ENCODE measurements at regions not wholly inside any gene's neighbourhood (a gene's known extent, or its start where the extent isn't known, plus 50 kb on each side); places are given as distances from the start of the nearest gene placed in this dataset.
A peak's percentile ranks its signal among the peaks of the same experiment; 100 is the strongest.

GRCh38 chr12:92007787-92008186 lies 137.9 kb downstream of the BTG1 start:
- DNase-seq (ENCODE audit: insufficient read length, low spot score), result no peak
- no peak for FAIRE-seq

DNA sequence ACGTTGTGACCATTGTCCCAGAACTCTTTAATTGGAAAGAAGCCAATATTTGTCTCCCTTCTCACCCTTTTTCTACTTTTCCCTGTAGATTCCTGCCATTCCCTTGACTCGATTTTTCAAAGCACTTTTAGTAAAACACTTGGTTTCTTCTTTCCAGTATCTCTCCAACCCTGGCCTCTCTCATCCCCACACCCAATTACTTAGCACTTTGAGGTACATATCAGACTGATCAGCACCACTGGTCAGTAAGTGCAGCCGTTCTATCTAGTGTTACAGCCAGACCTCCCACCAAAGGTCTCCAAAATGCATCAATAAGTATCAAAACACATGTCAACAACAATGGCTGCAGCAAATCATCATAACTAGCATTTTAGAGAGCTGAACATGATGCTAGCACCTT lies 141.9 kb downstream of the BTG1 start:
- no peak for DNase-seq (ENCODE audit: insufficient read length, low spot score)
- FAIRE-seq, result no peak

DNA sequence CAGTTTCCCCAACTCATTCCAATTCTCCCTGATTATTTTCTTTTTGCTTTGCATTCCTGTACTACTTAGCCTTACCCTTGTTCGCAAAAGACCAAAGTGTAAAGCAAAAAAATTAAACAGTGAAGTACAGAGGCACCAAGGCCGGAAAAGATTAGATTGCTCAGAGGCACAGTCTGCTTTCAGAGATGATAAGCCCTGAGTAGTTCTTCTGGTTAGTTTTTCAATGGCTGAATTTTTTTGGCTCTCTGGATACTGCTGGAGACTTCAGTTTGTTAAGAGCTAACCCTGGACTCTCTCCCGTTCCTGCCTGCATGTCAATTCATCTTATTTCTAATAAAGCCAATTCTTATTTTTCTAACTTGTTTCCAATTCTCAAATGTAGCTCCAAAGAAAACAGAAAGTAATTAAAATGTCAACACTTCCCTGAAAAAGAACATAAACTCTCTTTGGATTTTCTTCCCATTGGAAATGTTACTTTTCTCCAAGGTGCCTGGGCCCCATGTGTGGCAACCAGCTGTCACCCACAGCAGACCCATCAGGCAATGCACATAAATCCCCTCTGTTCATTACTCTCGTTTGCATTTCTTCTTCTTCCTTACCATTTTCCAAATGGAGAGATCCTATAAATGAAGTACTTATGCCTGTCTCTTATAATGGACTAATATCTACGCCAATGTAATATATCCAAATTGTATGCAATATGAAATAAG lies 142.8 kb downstream of the BTG1 start:
- FAIRE-seq, result no peak

GRCh38 chr12:92002195-92002649 lies 143.4 kb downstream of the BTG1 start:
- DNase-seq (ENCODE audit: insufficient read length, low spot score) (no peak), FAIRE-seq (no peak)

More for the DNA sequence above, 142.8 kb downstream of the BTG1 start:
- DNase-seq (ENCODE audit: insufficient read length, low spot score), result no peak

- FAIRE-seq, result no peak
- DNase-seq (ENCODE audit: insufficient read length, low spot score), result no peak
Observed at GRCh38 chr12:92000597-92000996, 145.0 kb downstream of the BTG1 start.

DNA sequence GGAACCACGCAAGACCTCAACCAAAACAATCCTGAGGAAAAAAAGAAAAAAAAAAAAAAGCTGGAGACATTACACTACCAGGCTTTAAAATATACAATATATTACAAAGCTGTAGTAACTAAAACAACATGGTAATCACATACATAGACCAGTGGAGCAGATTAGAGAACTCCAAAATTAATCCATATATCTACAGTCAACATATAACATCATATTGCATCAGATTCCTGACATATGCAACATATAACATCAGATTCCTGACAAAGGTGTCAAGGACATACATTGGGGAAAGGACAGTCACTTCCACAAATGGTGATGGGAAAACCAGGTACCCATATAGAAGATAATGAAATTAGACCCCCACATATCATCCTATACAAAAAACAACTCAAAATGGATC lies 145.8 kb downstream of the BTG1 start:
- FAIRE-seq, result peak; percentile 8
- DNase-seq (ENCODE audit: insufficient read length, low spot score), result no peak

GRCh38 chr12:91998316-91998715 lies 147.3 kb downstream of the BTG1 start:
- no peak for FAIRE-seq
- DNase-seq (ENCODE audit: insufficient read length, low spot score), result no peak

DNA sequence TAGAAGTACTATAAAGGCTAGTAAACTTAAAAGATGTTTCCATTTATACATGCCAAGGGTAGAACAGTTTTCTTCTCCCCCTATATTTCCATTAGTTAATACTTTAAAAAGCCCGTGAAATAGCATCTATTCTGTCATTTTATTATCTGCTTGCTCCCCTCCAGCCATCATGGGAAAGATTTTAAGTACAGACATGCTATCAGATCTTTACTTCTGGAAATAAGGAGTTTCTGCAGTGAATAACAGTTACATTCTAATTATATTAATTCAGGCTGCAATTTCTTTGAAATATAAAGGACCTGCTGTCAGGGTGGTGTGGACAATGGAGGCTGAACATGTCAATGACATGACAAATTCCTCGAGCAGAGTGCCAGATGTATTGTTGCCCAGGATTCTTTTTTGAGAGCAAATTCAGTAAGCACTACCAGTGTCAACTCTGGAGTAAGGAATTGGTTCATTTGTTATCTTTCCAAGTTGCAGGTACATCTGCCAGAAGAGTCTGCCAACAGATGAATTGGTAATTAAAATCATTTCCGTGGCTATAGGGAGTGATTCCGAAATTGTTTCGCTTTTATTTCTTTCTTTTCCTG lies 151.3 kb downstream of the BTG1 start:
- FAIRE-seq (no peak), DNase-seq (ENCODE audit: insufficient read length, low spot score) (no peak)

DNA sequence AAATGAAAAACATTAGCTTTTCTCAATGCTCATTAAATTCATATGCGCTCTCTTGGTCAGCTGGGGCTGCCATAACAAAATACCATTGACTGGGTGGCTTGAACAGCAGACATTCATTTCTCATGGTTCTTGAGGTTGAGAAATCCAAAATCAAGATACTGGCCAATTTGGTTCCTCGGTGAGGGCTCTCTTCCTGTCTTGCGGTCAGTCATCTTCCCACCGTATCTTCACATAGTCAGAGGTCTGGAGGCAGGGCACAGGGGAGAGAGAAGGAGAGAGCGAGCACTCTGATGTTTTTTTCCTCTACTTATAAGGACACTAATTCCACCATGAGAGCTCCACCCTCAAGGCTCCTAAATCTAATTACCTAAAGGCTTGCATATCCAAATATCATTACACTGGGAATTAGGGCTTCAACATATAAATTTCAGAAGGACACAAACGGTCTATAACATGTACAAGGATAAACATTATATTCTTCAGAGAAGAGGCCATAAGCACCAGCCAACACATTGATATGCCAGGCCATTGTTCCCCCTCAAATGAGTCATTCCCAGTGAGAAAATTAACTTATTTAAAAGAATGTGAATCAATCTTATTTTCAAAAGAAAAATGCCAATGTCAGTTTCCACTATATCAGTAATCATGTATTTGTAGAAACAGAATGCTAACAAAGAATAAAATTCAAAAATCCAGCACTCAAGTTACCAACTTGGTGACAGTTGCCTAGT lies 152.2 kb downstream of the BTG1 start:
- DNase-seq (ENCODE audit: insufficient read length, low spot score) (no peak), FAIRE-seq (no peak)

- no peak for FAIRE-seq
Observed at GRCh38 chr12:91991399-91992187, 154.1 kb downstream of the BTG1 start.

DNA sequence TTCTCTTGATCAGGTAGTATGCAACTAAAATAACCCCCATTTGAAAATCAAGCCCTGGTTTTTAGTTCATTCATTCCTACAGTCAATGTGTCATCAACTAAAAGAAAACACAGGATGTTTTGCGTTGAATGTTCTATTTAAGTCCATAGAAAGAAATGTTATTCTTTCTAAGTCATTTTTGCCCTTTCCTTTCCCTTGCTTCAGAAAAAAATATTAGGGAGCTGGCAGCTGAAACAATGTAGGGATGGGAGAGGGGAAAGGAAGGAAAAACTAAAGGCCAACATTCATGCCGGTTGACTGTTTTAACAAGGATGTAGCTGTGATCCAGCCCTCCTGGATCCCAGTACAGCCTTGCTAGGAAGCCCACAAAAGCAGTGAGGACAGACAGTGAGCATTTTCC lies 155.1 kb downstream of the BTG1 start:
- no peak for DNase-seq (ENCODE audit: insufficient read length, low spot score)
- FAIRE-seq, result no peak

More at GRCh38 chr12:91991399-91992187, 154.1 kb downstream of the BTG1 start:
- no peak for DNase-seq (ENCODE audit: insufficient read length, low spot score)

GRCh38 chr12:91989143-91989542 lies 156.5 kb downstream of the BTG1 start:
- no peak for FAIRE-seq
- no peak for DNase-seq (ENCODE audit: insufficient read length, low spot score)

DNA sequence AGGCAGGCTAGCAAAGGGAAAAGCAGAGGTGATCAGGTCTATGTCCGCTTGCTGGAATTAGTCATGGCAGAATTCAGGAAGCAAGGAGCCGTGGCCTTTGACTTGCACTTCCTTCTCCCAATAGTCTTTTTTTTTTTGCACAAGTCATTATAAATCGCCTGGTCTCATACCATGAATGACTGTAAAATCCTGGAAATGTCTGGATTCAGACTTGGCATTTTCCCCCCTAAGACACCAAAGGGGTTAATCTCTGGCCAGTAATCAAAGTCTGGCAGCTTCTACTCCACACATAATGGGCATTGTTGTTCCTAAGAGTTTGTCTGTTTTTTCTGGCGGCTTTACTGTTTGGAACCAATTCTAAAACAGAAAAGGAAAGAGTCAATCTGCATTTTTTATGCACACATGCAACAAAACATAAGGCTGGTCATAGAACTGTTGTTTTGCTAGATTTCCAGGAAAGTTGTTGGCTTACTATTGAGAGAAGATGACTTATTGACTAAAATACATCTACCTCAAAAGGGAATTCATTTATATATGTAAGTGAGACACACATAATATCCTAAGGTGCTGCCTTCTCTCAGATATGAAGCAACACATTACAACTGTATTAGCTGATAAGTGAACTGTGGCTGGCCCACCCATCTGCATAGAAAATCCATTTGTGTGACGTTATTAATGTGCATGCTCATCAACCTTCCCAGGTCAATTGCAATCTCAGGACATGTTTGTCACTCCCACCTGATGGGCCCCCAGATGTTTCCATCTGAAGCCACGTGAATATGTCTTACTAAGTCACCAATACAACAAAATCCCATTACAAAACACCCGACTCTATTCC lies 157.3 kb downstream of the BTG1 start:
- FAIRE-seq, result no peak

DNA sequence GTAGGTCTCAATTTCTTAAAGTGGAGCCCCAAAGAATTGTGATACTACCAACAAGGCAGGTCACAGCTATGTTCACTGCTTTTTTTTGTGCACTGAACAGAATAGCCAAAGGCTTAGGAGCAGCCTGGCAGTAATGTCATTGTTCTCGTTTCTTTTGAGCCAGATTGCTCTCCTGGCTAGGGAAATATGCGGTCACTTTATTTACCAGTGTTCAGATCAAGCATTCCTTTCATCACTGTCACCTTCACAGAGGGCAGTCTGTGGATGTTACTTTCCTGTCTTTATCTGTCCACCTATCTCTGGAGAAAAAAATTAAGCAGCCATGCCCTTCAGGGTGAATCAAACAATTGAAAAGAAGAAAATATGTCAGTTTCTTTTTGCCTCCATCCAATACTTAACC lies 159.6 kb downstream of the BTG1 start:
- FAIRE-seq (no peak), DNase-seq (ENCODE audit: insufficient read length, low spot score) (no peak)

More for the DNA sequence above, 157.3 kb downstream of the BTG1 start:
- DNase-seq (ENCODE audit: insufficient read length, low spot score), result no peak

- DNase-seq (ENCODE audit: insufficient read length, low spot score), result no peak
- no peak for FAIRE-seq
Observed at GRCh38 chr12:91985002-91985787, 160.5 kb downstream of the BTG1 start.

GRCh38 chr12:91984556-91984955 lies 161.1 kb downstream of the BTG1 start:
- FAIRE-seq (no peak), DNase-seq (ENCODE audit: insufficient read length, low spot score) (no peak)

GRCh38 chr12:91983935-91984334 lies 161.7 kb downstream of the BTG1 start:
- no peak for DNase-seq (ENCODE audit: insufficient read length, low spot score)
- FAIRE-seq, result peak; percentile 26

DNA sequence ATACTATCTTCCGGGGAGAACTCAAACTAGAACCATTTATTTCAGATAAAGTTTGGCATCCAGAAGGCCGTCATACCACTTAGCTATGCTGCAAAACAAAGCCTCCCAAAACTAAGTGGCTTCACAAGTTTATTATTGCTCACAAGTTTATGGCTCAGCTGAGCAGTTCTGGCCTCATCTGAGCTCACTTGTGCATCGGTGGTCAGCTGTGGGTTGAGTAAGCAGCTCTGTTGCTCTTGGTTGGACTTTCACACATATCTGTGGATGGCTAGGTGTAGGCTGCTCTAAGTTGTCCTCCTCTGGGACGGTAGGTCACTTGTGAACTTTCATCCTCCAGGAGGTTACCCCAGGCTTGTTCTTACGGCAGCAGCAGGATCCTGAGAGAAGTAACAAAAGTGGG lies 162.7 kb downstream of the BTG1 start:
- FAIRE-seq, result no peak
- DNase-seq (ENCODE audit: insufficient read length, low spot score), result no peak

DNA sequence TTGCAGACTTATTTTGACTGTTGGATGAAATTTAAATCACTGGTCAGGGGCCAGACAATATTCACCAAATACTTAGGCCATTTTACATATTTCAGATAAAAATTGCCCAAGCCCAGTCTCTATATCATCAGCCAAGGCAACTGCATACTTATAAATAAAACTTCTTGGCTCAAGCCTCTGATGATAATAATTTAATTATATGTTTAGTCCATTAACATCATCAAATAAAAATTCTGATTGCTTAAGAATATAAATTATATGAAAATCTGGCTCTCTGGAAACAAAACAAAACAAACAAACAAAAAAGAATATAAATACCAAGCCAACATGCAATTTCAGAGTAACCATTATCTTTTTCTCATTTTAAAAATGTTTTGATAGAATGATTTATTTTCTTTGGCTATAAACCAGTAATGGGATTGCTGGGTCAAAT lies 165.2 kb downstream of the BTG1 start:
- DNase-seq (ENCODE audit: insufficient read length, low spot score) (no peak), FAIRE-seq (no peak)

Data from GM19239 (cell line).